Testis (tissue), 2 donors: ENCODE measurements at regions not wholly inside any gene's neighbourhood (a gene's known extent, or its start where the extent isn't known, plus 50 kb on each side); places are given as distances from the start of the nearest gene placed in this dataset.

Experiments
- POLR2A ChIP-seq: fragments of 450-650 bp; IDR thresholded peaks from one replicate; pipeline ENCODE4 v1.6.1; 2017; ENCODE audit warnings: antibody characterized with exemption, mild to moderate bottlenecking, moderate library complexity
- TF ChIP-seq, protein P1 (sequence below), 3 experiments: fragments of 450-650 bp in 2 of 3; fragments of 200-600 bp in 1 of 3; sonication (generic) in 1 of 3; IDR thresholded peaks; one replicate each; pipeline ENCODE4 v1.5.1; 2016 to 2019; ENCODE audit warnings: antibody characterized with exemption in 3 of 3, mild to moderate bottlenecking in 2 of 3, moderate library complexity in 1 of 3

GRCh38 chr22:27381552-27381951 is 420.0 kb downstream of the MN1 start:
- TF ChIP-seq, protein P1, sequence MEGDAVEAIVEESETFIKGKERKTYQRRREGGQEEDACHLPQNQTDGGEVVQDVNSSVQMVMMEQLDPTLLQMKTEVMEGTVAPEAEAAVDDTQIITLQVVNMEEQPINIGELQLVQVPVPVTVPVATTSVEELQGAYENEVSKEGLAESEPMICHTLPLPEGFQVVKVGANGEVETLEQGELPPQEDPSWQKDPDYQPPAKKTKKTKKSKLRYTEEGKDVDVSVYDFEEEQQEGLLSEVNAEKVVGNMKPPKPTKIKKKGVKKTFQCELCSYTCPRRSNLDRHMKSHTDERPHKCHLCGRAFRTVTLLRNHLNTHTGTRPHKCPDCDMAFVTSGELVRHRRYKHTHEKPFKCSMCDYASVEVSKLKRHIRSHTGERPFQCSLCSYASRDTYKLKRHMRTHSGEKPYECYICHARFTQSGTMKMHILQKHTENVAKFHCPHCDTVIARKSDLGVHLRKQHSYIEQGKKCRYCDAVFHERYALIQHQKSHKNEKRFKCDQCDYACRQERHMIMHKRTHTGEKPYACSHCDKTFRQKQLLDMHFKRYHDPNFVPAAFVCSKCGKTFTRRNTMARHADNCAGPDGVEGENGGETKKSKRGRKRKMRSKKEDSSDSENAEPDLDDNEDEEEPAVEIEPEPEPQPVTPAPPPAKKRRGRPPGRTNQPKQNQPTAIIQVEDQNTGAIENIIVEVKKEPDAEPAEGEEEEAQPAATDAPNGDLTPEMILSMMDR (IDR thresholded peaks at IDR 0.05), result no peak
- no peak for TF ChIP-seq POLR2A
